ENCODE measurements at regions not wholly inside any gene's neighbourhood (a gene's known extent, or its start where the extent isn't known, plus 50 kb on each side); places are given as distances from the start of the nearest gene placed in this dataset.

DNA sequence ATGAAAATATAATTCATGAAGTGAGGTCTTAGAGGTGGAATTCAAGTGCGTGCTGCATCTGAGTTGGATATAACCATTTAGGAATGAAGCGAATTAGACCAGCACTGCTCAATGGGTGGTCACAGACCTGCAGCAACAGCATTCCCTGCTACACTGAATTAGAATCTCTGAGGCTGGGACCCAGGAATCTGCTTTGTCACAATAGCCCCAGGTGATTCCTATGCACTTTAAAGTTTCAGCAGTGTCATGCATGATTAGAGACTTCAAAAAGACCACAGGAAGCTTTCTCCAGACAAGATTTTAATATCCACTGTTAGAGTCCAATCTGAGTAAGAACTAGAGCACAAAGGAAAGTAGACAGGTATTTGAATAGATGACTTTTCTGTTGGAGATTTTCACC lies 352.8 kb upstream of the VSTM2A start (continued):
- TF ChIP-seq CBX8 (IDR thresholded peaks at IDR 0.05; ENCODE audit: borderline replicate concordance, low read depth, low read length) (no peak), SP4 (IDR thresholded peaks at IDR 0.05; ENCODE audit: low read length) (no peak), PHF8 (conservative IDR thresholded peaks at IDR 0.05; ENCODE audit: low read depth, low read length) (no peak), RBBP5 (IDR thresholded peaks at IDR 0.05; ENCODE audit: borderline replicate concordance, low read depth, low read length) (no peak), SAP30 (IDR thresholded peaks at IDR 0.05; ENCODE audit: insufficient read depth, insufficient replicate concordance, low read length) (no peak), SP2 (IDR thresholded peaks at IDR 0.05; ENCODE audit: low read length) (no peak), BACH1 (IDR thresholded peaks at IDR 0.05; ENCODE audit: low read length) (peak; percentile 99), KDM4A (IDR thresholded peaks at IDR 0.05; ENCODE audit: low read depth, low read length, severe bottlenecking) (no peak), TAF7 (optimal IDR thresholded peaks at IDR 0.05; ENCODE audit: borderline replicate concordance, low read depth, low read length) (no peak), CHD2 (IDR thresholded peaks at IDR 0.05; ENCODE audit: low read length) (no peak), EGR1 (IDR thresholded peaks at IDR 0.05; ENCODE audit: borderline replicate concordance, low read depth, low read length) (no peak), JUN (IDR thresholded peaks at IDR 0.05; ENCODE audit: low read depth, low read length) (no peak), SIX5 (IDR thresholded peaks at IDR 0.05; ENCODE audit: low read depth, low read length) (no peak), RNF2 (IDR thresholded peaks at IDR 0.05; ENCODE audit: borderline replicate concordance, low read depth, low read length, missing control alignments, poor library complexity, severe bottlenecking) (no peak)

Measured in H1 (cell line).